Muscle of arm (tissue), 1 donor: ENCODE measurements at regions not wholly inside any gene's neighbourhood (a gene's known extent, or its start where the extent isn't known, plus 50 kb on each side); places are given as distances from the start of the nearest gene placed in this dataset.

Source experiments
- DNase-seq: peaks from one replicate; pipeline ENCODE4 v3.0.0-alpha.2; 2013

DNA sequence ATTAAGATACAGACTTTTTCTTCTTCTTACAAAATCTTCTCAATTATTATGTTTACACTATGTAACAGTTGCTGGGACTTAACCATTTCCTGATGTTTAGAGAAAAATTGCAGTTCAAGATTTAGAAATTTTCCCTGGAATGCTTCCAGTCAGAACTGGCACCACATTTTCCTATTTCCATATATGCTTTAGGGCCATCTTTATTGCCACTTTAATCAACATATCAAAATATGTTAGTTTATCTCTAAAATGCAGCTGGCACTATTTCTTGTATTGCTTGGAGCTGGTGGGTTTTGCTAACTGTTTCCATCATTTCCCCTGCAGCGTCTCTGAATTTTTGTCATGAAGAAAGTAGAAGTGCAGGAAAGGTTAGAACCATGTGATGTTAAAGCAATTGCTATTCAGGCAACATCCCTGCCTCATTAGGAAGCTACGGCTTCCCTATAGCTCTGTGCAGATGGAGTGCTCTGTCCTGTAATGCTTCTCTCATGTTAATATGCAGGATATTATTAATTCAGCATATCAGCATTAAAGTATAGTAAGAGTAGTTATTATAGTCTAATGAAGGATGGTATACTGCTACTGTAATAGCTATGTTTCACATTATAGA lies 269.1 kb downstream of the MTRR start:
- no peak for DNase-seq

DNA sequence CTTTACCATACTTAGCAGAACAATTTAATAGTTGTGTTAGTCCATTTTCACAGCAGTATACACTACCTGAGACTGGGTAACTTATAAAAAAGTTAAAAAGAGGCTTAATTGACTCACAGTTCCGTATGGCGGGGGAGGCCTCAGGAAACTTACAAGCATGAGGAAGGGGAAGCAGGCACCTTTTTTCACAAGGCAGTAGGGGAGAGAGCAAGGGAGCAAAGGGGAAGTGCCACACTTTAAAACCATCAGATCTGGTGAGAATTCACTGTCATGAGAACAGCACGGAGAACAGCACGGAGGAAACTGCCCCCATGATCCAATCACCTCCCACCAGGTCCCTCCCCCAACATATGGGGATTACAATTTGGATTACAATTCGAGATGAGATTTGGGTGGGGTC lies 269.9 kb downstream of the MTRR start:
- DNase-seq, result no peak

DNA sequence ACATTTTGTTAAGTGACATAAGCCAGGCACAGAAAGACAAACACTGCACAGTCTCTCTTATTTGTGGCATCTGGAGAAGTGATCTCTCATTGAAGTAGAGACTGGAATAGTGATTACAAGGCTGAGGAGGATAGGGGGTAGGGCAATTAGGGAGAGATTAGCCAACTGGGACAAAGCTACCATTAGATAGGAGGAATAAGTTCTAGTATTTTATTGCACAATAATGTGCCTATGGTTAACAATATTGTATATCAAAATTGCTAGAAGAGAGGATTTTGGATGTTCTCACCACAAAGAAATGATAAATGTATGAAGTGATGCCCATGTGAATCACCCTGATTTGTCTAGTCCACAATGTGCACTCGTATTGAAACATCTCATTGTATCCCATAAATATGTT lies 281.8 kb downstream of the MTRR start:
- DNase-seq, result no peak

DNA sequence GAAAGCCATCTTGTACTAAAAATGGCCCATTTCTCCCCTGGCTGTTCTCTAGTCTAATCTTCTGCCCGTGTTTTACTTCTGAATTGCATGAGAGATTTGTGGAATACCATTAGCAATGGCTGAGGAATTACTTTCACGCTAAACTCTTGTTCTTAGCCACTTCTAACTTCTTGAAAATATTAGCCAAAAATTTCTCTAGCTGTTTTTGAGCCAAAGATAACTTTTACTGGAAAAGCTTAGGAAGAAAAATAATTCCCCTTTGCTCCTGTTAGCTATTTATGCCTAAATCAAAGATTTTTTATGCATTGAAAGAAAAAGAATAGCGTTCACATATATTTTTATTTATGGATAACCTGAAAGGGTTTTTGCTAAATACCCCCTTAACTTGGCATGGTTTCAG lies 287.8 kb downstream of the MTRR start:
- peak; percentile 18 for DNase-seq

DNA sequence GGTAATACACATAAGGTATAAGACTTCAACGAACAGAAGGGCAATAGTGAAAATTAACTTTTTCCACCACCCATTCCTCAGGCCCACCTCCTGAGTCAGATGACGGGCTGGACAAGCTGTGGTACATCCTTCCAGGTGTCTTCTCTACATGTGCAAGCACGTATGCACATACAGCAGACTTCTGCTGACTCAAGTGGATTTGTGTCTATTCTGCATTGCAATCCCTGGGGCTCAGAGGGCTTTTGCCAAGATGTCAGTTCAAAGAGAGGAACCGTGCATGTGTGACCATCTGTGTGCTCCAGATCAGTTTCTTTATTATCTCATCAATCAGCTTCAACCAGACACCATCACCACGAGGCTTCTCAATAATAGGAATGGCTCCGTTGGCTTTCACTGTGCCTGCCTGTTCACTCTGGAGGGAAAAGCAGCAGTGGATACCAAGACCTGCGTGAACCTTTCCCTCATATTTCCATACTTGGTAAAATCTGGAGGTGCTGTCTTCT lies 288.4 kb downstream of the MTRR start:
- DNase-seq, result no peak

DNA sequence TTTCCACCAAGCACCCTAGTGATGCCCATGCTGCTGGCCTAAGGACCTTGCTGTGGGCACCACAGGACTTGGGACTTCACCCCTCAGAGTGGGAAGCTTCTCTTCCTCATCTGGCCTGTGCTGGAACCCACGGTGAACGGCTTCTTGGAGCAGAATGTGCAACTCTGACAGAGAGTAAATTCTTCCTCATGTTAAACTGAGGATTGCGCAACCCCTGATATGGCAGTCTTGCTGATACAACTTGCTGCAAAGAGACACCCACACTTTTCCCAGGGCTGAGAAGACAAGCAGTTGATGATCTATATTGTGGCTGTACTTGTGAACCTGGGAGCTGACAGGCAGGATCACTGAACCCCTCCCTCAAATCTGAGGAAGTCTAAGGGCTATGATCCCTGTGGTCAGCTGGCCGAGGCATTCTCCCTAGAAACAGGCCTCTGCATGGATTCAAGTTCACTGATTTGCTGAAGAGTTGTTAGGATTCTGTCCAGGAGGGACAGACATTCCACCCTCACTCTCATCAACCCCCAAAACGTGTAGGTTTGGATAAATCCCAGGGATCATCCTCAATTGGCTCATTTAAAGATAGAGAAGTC lies 307.2 kb downstream of the MTRR start:
- DNase-seq, result no peak

DNA sequence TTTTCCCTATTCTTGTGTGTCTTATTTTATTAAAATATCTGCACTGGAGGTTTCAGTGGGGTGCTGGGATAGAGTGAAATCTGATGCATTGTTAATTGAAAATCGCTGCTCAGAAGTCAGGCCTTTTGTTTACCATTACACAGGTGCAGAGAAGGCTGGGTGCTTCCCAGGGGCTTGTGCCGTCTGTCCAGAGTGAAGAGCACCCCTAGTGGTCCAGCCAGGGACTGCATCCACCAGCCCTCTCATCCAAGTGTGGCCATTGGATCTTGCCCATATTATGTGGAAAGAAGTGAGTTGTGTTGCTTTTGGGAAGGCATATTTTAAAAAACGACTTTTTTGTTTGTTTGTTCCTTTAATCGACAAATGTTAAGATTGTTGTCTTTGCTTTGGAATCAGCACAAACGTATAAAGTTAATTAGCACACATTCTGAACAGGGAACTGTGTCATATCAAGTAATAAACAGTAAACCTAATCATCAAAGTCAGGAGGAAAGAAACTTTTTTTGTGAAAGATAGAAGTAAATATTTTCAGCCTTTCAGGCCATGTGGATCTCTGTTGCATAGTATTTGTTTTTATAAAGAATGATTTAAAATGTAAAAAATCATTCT lies 315.6 kb downstream of the MTRR start:
- no peak for DNase-seq

DNA sequence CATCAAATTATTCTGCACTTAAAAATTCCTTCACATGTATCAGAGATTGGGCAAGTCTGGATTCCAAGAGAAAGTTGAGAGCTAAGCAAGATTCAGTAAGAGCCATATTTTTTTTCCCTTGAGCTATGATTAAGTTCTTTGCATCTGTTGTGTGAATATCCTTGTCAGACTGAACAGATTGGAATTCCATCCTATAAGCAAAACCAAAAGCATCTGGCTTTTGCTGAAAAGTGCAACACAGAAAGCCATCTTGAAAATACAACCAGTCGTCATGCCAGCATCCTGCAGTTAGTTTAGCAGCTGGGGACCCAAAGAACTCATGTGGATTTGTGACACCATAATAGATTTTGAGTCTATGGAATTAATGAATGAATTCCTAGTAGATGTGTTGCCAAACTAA lies 316.9 kb downstream of the MTRR start:
- no peak for DNase-seq

DNA sequence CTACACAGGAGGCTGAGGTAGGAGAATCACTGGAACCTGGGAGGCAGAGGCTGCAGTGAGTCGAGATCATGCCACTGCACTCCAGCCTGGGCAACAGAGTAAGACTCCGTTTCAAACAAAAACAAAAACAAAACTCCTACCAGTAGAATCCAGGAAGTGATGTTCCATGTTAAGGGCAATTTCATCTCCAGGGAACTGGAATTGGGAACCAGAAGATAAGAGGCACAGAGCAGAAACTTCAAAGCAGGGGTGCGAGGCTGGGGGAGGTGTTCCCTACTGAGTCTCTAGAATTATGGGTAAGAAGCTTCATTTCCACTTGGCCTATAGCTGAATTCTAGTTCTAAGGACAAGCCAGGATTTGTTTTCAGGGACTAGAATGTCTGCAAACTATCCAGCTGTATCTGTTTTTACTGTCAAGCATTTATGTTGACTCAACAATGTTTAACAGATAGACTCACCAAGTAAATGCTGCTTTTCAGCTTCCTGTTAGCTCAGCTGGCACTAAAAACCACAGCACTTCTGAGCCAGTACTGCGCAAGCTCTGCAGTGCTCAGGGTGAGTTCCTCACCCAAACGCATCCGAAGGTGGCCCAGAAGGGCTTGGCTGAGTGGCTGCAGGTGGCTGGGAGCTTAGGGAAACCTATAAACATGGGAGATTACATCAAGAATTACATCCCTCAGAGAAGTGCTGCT lies 320.1 kb downstream of the MTRR start:
- no peak for DNase-seq

DNA sequence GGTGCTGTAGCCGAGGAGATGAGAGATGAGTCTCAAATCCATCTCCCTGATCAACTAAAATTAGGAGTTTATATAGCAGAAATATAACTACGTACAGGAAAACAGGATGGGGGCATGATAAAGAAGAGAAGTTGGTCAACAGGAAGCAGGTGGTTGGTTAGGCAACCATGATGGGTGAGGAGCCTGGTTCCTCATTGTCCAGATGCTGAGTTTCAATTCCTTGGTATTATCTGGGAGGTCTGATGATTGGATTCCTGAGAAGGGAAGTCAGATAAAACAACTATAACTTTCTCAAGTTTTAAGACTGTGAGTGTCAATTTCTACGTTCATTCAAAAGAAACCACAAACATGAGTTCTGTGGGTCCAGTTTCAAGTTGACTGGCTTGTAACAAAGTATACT lies 323.9 kb downstream of the MTRR start:
- no peak for DNase-seq

DNA sequence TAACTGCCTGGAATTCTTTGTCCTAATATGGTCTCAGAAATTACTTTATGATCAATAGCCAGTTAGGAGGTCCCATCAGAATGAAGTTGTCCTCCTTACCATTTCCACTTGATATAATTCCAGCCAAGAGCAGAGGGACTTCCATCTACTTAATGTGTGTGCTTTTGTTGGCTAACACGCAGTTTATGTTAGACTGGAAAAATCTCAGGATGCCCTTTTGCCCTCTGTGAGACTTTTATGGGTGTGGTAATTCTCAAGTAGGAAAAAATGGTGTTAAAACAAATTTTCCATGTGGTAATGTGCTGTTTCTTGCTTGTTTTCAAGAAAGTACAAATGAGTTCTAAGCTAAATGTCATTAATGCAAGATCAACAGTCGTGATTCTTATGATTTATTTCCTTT lies 327.1 kb downstream of the MTRR start:
- DNase-seq, result no peak

DNA sequence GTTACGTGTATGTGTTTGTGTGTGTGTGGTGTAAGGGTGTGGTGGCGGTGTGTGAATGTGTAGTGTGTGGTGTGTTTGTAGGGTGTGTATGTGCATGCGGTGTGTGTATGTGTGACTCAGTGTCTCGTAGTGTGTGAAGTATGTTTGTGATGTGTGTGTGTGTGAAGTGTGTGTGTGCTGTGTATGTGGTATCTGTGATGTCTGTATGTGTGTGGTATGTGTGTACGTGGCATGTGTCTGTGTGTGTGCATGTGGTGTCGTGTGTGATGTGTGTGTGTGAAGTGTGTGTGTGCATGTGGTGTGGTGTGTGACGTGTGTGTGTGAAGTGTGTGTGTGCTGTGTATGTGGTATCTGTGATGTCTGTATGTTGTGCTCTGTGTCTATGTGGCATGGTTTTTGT lies 339.4 kb downstream of the MTRR start:
- DNase-seq, result no peak

DNA sequence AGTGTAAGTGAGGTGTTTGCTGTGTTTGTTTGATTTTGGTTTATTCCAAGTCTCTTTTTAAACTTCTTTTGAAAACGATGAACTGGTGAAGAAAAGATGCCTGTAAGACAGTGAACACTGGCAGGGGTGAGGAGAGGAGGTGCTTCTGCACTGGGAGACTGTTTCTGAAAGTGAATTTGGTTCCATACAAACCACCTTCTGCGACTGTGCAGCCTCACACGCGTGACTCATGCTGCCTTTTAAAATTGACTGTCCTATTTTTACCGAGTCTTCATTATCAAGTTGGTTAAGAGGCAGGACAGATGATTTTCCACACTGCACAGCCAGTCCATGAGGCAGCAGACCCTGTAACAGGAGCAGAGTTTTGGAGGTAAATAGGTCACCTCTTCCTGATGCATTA lies 340.6 kb downstream of the MTRR start:
- no peak for DNase-seq

DNA sequence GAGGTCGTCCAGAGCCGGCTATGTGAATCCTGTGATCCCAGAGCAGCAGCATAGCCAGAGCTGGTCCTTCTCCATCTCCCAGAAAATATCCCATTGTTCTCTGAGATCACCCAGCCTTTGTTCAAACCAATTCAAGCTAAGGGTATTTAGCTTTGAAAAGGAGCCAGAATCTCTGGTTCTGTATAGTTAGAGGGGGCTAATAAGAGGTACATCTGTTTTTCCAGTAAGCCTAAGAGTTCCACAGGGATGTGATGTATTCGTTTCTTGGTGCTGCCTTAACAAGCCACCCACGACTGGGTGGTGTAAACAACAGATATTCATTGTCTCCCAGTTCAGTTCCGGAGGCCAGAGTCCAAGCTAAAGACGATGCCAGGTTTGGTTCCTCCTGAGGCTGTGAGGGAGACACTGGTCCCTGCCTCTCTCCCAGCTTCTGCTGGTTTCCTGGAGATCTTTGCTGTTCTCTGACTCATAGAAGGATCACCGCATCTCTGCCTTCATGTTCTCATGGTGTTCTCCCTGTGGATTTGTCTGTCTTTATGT lies 344.8 kb downstream of the MTRR start:
- DNase-seq, result no peak

DNA sequence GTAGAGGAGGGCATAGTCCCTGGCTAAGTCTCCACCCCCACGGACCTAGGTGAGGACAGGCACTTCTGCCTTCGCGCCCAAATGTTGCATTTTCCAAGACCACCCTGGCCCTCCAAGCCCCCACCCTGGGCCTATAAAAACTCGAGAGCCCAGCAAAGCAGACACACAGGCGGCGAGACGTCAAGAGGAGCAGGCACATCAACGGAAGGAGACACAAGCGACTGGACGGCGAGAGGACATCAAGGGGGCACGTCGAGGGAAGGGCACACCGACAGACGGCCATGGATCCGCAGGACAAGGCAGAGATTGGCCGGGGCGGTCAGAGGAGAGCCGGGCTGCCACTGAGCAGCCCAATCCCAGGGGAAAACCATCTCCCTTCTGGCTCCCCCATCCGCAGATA lies 348.0 kb downstream of the MTRR start:
- no peak for DNase-seq

DNA sequence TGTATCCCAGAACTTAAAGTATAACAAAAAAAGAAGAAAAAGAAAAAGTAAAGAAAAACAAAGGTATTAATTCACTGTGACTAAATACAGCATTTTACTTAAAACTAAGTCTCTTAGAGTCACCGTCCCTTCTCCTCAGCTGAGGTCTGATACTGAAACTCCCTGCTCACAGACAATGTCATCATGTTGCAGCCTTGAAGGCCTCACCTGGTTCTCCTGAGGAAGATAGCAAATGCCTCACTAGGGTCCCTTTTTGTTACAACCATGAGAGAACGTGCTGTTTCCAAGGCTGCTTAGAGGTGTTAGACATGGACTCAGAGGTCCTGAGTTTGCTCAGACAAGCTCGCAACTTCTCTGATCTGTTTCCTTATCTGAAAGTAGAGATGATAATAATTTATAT lies 357.2 kb downstream of the MTRR start:
- no peak for DNase-seq

DNA sequence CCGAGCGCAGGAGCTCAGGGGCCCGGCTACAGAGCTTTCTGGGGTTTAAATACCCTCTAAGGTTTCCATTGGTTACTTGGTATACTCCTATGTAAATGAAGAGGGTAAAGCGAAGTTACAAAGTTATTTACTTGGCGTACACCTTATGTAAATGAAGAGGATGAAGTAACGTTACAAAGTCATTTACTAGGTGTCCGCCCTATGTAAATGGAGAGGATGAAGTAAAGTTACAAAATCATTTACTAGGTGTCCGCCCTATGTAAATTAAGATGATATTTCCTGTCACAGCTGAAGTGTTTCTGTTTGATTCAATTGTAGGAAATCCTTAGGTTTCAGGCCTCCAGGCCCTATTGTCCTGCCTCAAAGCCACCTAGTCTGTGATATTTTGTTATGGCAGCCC lies 358.2 kb downstream of the MTRR start:
- DNase-seq, result no peak

DNA sequence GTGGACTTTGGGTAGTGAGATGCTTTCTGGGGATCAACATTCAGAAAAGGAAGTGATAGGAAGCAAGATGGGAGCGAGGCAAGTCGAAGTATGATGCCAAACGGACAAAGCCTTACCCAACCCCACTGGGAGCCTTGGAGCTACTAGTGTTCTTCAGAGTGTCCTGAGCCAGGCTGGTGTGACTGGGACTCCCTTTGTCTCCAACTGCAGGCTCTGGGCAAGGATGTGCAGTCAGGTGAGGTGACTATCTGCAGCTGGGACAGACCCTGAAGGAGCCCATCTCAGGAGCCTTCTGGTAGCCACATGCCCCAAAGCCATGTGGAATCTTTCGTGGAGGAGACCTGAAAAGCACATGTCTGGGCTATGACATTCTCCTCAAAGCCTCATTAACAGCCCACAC lies 360.6 kb downstream of the MTRR start:
- DNase-seq, result no peak

DNA sequence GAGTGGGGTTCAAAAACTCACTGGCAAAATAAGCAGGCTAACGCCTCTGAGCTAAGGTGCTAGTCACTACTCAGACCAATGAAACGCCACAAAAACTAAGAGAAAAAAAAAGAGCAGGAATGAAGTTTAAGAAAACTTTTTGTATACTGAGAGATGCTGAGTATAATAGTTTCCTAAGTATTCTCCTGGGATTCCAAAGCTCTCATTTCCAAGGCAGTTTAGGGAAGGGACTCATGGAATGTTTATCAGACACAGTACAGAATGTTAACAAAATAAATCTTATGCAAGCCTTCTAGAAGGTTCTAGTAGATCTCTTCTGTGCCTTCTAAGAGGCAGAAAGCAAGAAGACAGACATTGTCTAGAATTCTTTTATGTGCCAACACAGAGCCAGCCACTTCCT lies 361.9 kb downstream of the MTRR start:
- no peak for DNase-seq

DNA sequence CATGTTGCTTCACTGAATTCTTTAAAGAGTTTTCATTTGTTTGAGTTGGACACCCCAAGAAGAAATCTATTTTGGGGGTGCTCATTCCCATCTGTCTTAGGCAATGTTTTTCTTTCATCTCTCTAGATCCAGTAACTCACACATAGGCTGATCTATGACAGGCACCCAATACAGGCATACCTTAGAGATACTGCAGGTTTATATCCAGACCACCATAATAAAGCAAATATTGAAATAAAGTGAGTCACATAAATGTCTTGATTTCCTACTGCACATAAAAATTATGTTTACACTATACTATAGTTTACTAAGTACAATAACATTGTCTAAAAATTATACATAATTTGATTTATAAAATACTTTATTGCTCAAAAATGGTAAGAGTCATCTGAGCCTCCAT lies 364.5 kb downstream of the MTRR start:
- DNase-seq, result no peak

DNA sequence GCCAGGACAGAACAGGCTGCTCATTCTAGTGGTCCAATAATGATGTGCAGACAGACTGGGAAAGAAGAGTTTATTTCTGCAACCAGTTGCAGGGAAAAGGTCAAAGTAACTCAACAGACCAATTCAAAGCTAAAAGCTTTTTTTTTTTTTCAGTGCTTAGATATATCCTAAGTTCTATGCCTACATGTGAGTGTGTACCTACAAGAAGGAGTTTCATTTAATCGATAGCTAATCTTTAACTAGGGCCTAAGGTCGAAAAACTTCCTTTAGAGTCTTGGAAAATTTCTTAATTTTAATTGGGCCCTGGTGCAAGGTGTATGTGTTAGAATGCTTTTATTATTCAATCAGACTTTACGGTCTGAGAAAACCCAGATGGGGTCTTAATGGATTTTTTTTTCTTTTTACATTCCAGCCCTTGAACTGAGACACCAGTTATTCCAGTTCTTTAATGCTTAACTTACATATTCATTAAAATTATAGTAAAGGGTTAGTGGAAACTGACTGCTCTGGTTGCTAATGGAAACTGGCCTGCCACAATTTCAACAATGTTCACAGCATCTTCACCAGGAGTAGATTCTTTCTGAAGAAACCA lies 365.3 kb downstream of the MTRR start:
- DNase-seq, result no peak

DNA sequence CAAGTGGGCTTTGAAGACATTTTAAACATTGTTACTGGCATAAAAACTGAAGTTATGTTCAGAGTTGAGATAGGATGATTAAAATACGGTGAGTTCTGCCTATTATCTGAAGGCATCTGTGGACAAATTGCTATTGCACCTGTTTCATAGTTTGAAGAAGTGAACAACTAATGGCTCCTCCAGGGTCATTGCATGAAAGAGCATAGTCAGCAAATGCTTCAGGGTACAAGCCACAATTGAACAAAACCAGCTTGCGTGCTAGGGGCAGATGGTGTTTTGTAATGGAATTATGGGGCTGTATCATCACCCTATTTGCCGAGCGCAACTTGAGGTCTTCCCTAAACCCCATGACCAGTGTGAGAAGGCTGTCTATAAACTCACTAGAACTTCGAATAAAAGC lies 369.1 kb downstream of the MTRR start:
- DNase-seq, result no peak

DNA sequence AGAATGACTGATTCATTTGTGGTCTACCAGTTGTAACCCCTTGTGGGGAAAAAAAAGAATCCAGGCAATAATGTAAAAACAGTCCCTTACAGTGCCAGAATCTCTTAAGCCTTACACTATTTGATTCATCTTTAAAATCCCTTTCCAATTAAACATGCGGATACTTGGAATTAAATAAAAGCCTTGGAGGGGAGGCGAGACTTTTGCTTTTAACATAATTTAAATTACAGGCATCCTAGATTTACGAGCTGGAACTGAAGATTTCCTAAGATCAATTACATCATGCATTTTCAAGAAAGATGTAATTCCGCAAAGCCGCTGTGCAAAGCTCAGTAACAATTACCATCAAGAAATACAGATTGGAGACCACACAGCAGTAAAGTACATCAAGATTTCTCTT lies 370.2 kb downstream of the MTRR start:
- DNase-seq, result no peak
